ENCODE measurements at regions not wholly inside any gene's neighbourhood (a gene's known extent, or its start where the extent isn't known, plus 50 kb on each side); places are given as distances from the start of the nearest gene placed in this dataset.

GRCh38 chr2:20104900-20105545 is 53.6 kb upstream of the LAPTM4A start:
- TF ChIP-seq POLR2A (IDR thresholded peaks at IDR 0.05; ENCODE audit: low read length): no peak
- no peak for TF ChIP-seq GATA1 (IDR thresholded peaks at IDR 0.05; ENCODE audit: low read depth, low read length)

Measured in erythroblast (primary cell).